Loucy (cell line): ENCODE measurements at regions not wholly inside any gene's neighbourhood (a gene's known extent, or its start where the extent isn't known, plus 50 kb on each side); places are given as distances from the start of the nearest gene placed in this dataset.

ENCODE experiments used
- H2AFZ ChIP-seq: fragments of 200-600 bp; sonication (generic); 2 replicates; pipeline ENCODE4 v1.6.0; 2016; ENCODE audit warnings: antibody characterized with exemption, mild to moderate bottlenecking, low read length, moderate library complexity
- H3F3A ChIP-seq: fragments of 200-600 bp; 2 replicates; pipeline ENCODE4 v1.6.0; 2016; ENCODE audit warnings: antibody characterized with exemption, low read depth, mild to moderate bottlenecking
- H3K27me3 ChIP-seq: fragments of 200-600 bp; sonication (generic); 2 replicates; pipeline ENCODE4 v1.6.1; 2014; ENCODE audit warnings: low read length, mild to moderate bottlenecking; ENCODE audit not compliant: insufficient read depth, poor library complexity, severe bottlenecking
- H3K36me3 ChIP-seq: fragments of 200-600 bp; sonication (generic); 2 replicates; pipeline ENCODE4 v1.6.1; 2016; ENCODE audit warnings: low read length; ENCODE audit not compliant: insufficient read depth
- H3K4me1 ChIP-seq: fragments of 200-600 bp; sonication (generic); 2 replicates; pipeline ENCODE4 v1.5.1; 2014; ENCODE audit warnings: low read length, mild to moderate bottlenecking; ENCODE audit not compliant: insufficient read depth, poor library complexity, severe bottlenecking
- H3K4me2 ChIP-seq: fragments of 200-600 bp; sonication (generic); 2 replicates; pipeline ENCODE4 v1.6.0; 2014; ENCODE audit warnings: antibody characterized with exemption, low read length, low read depth, mild to moderate bottlenecking; ENCODE audit not compliant: poor library complexity, severe bottlenecking
- H3K4me3 ChIP-seq: fragments of 200-600 bp; sonication (generic); 2 replicates; pipeline ENCODE4 v1.5.1; 2014; ENCODE audit warnings: low read length, mild to moderate bottlenecking, mixed read lengths; ENCODE audit not compliant: poor library complexity, severe bottlenecking
- H3K79me2 ChIP-seq: fragments of 200-600 bp; sonication (generic); 2 replicates; pipeline ENCODE4 v1.6.1; 2014; ENCODE audit warnings: low read length; ENCODE audit not compliant: insufficient read depth
- H3K9ac ChIP-seq: fragments of 200-600 bp; sonication (generic); 2 replicates; pipeline ENCODE4 v1.6.0; 2014; ENCODE audit warnings: mild to moderate bottlenecking, low read depth, low read length, moderate library complexity; ENCODE audit not compliant: poor library complexity, severe bottlenecking
- H3K9me2 ChIP-seq: fragments of 200-600 bp; sonication (generic); replicated peaks from 2 replicates; pipeline ENCODE4 v1.6.1; 2016; ENCODE audit warnings: low read depth, low read length, mixed read lengths
- H3K9me3 ChIP-seq: fragments of 200-600 bp; sonication (generic); 2 replicates; pipeline ENCODE4 v1.6.1; 2014; ENCODE audit warnings: mild to moderate bottlenecking, antibody characterized with exemption, low read length, low read depth; ENCODE audit not compliant: insufficient read depth
- H4K20me1 ChIP-seq: fragments of 200-600 bp; sonication (generic); 2 replicates; pipeline ENCODE4 v1.6.0; 2014; ENCODE audit warnings: antibody characterized with exemption, low read length, mild to moderate bottlenecking; ENCODE audit not compliant: insufficient read depth, poor library complexity, severe bottlenecking
- CTCF ChIP-seq: fragments of 200-600 bp; sonication (generic); conservative IDR thresholded peaks from 2 replicates; pipeline ENCODE4 v1.5.1; 2014; ENCODE audit warnings: mild to moderate bottlenecking, antibody characterized with exemption, low read length
- EZH2phosphoT487 ChIP-seq: fragments of 200-600 bp; IDR thresholded peaks from 2 replicates; pipeline ENCODE4 v1.6.1; 2018; ENCODE audit warnings: antibody characterized with exemption, mild to moderate bottlenecking, moderate library complexity, borderline replicate concordance

DNA sequence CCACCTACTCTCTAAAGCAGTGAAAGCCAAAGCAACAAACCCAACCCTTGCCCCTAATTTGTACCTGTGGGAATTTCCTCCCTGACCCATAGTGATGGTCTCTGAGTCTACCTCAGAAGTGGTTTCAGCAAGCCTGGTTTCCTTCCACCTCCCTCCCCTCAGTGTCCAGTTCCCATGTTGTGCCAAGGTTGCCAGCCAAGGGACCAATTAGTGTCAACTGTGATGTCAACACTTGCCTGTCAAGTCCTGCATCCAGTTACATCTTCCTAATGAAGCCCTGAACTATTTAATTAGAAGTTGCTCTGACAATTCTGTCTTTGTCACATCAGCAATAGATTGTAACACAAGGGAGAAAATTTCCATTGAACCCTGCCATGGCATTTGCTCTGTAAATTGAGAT is 194.4 kb upstream of the CCDC196 start:
- Histone ChIP-seq H3K36me3 (no peaks in the 10 kb centered on the region), H3K9ac (no peak overlapping the region), H3K4me3 (no peak overlapping the region), H3K9me3 (no peaks in the 10 kb centered on the region), H3K9me2 (no peaks in the 10 kb centered on the region), H3K79me2 (no peaks in the 10 kb centered on the region), H4K20me1 (no peaks in the 10 kb centered on the region), H2AFZ (no peak overlapping the region), H3K4me2 (no peak overlapping the region), H3K27me3 (no peaks in the 10 kb centered on the region), H3F3A (no peaks in the 10 kb centered on the region), H3K4me1 (no peaks in the 10 kb centered on the region)
- TF ChIP-seq CTCF (no peak), EZH2phosphoT487 (no peak)

- Histone ChIP-seq H3F3A (no peaks in the 10 kb centered on the region), H3K9me2 (no peaks in the 10 kb centered on the region), H3K4me1 (no peaks in the 10 kb centered on the region), H3K4me2 (peak overlapping the region; percentile 24), H3K79me2 (no peaks in the 10 kb centered on the region), H3K9ac (no peak overlapping the region), H3K27me3 (no peaks in the 10 kb centered on the region), H3K36me3 (no peaks in the 10 kb centered on the region), H2AFZ (peak overlapping the region; percentile 82; the same call in 1 of the 2 replicates), H3K4me3 (no peak overlapping the region), H3K9me3 (no peaks in the 10 kb centered on the region), H4K20me1 (no peaks in the 10 kb centered on the region)
- no peak for TF ChIP-seq CTCF
- no peak for TF ChIP-seq EZH2phosphoT487
Measured at GRCh38 chr14:66293533-66294105, 192.6 kb upstream of the CCDC196 start.

- TF ChIP-seq EZH2phosphoT487: no peak
- H3K79me2 ChIP-seq: no peaks in the 10 kb centered on the region
- no peak overlapping the region for H2AFZ ChIP-seq
Measured at GRCh38 chr14:66295386-66295785, 190.8 kb upstream of the CCDC196 start.

GRCh38 chr14:66300886-66301285 is 185.3 kb upstream of the CCDC196 start:
- no peaks in the 10 kb centered on the region for H3K79me2 ChIP-seq
- no peaks in the 10 kb centered on the region for H3K36me3 ChIP-seq
- H3K9me3 ChIP-seq: no peaks in the 10 kb centered on the region
- H3K4me1 ChIP-seq: no peaks in the 10 kb centered on the region
- no peak overlapping the region for H3K4me3 ChIP-seq
- no peak for TF ChIP-seq EZH2phosphoT487
- no peak for TF ChIP-seq CTCF
- H3K4me2 ChIP-seq: no peak overlapping the region
- no peak overlapping the region for H2AFZ ChIP-seq
- no peaks in the 10 kb centered on the region for H4K20me1 ChIP-seq
- H3F3A ChIP-seq: no peaks in the 10 kb centered on the region
- no peaks in the 10 kb centered on the region for H3K27me3 ChIP-seq
- no peaks in the 10 kb centered on the region for H3K9me2 ChIP-seq
- H3K9ac ChIP-seq: no peak overlapping the region

More at GRCh38 chr14:66295386-66295785, 190.8 kb upstream of the CCDC196 start:
- Histone ChIP-seq H3K4me2 (no peak overlapping the region), H3K4me1 (no peaks in the 10 kb centered on the region), H3F3A (no peaks in the 10 kb centered on the region), H3K9ac (no peak overlapping the region), H3K36me3 (no peaks in the 10 kb centered on the region), H4K20me1 (no peaks in the 10 kb centered on the region), H3K9me3 (no peaks in the 10 kb centered on the region), H3K27me3 (no peaks in the 10 kb centered on the region), H3K4me3 (no peak overlapping the region), H3K9me2 (no peaks in the 10 kb centered on the region)
